ENCODE measurements at regions not wholly inside any gene's neighbourhood (a gene's known extent, or its start where the extent isn't known, plus 50 kb on each side); places are given as distances from the start of the nearest gene placed in this dataset.

GRCh38 chr10:131841661-131842139, 59.1 kb upstream of the PPP2R2D start:
- no peak overlapping the region for H3K27ac ChIP-seq
- H3K27me3 ChIP-seq, result no peaks in the 10 kb centered on the region
- no peak for TF ChIP-seq CTCF (IDR thresholded peaks at IDR 0.05)
- TF ChIP-seq POLR2A (IDR thresholded peaks at IDR 0.05), result no peak
- intact Hi-C loops (cut with DNase I), result no loop called here
- no peaks in the 10 kb centered on the region for H3K36me3 ChIP-seq
- DNase-seq, result no peak
- H3K9me3 ChIP-seq, result no peaks in the 10 kb centered on the region
- WGBS, 2 donors, result 83 to 87% methylated on average over 19 of the region's 19 CpGs
- no peaks in the 10 kb centered on the region for H3K4me1 ChIP-seq
- no peak overlapping the region for H3K4me3 ChIP-seq (replicated peaks in 1 of 3)

- TF ChIP-seq CTCF (IDR thresholded peaks at IDR 0.05), result no peak
- TF ChIP-seq POLR2A (IDR thresholded peaks at IDR 0.05), result no peak
- Histone ChIP-seq H3K4me3 (replicated peaks in 1 of 3) (no peak overlapping the region), H3K9me3 (no peaks in the 10 kb centered on the region), H3K4me1 (no peaks in the 10 kb centered on the region), H3K27ac (no peak overlapping the region), H3K27me3 (no peaks in the 10 kb centered on the region), H3K36me3 (no peaks in the 10 kb centered on the region)
- 74 to 92% methylated on average over 8 to 11 of the region's 14 CpGs for WGBS, 2 donors
- intact Hi-C loops (cut with DNase I), result no loop called here
- DNase-seq, result no peak
Observed at GRCh38 chr10:131842351-131843088, 58.3 kb upstream of the PPP2R2D start.

- WGBS, 2 donors, result 92 to 96% methylated on average over 6 of the region's 8 CpGs
- no peaks in the 10 kb centered on the region for H3K9me3 ChIP-seq
- no peak for DNase-seq
- no peak for TF ChIP-seq POLR2A (IDR thresholded peaks at IDR 0.05)
- TF ChIP-seq CTCF (IDR thresholded peaks at IDR 0.05), result no peak
- no peaks in the 10 kb centered on the region for H3K36me3 ChIP-seq
- no peaks in the 10 kb centered on the region for H3K27me3 ChIP-seq
- H3K4me3 ChIP-seq (replicated peaks in 1 of 3), result no peak overlapping the region
- H3K4me1 ChIP-seq, result no peaks in the 10 kb centered on the region
- intact Hi-C loops (cut with DNase I), result no loop called here
- H3K27ac ChIP-seq, result no peak overlapping the region
Observed at GRCh38 chr10:131843089-131843595, 57.7 kb upstream of the PPP2R2D start.

- TF ChIP-seq POLR2A (IDR thresholded peaks at IDR 0.05) (no peak), CTCF (IDR thresholded peaks at IDR 0.05) (no peak)
- no peak overlapping the region for H3K4me3 ChIP-seq (replicated peaks in 1 of 3)
- no peaks in the 10 kb centered on the region for H3K9me3 ChIP-seq
- no peak overlapping the region for H3K27ac ChIP-seq
- 96% methylated on average over 16 of the region's 16 CpGs; no CpG with 5 or more reads in 1 of the 2 donors for WGBS, 2 donors
- intact Hi-C loops (cut with DNase I), result no loop called here
- H3K27me3 ChIP-seq, result no peaks in the 10 kb centered on the region
- DNase-seq, result no peak
- H3K4me1 ChIP-seq, result no peaks in the 10 kb centered on the region
- H3K36me3 ChIP-seq, result no peaks in the 10 kb centered on the region
Observed at GRCh38 chr10:131843881-131844284, 56.9 kb upstream of the PPP2R2D start.

- Histone ChIP-seq H3K27me3 (no peaks in the 10 kb centered on the region), H3K36me3 (no peaks in the 10 kb centered on the region), H3K27ac (no peak overlapping the region), H3K4me1 (no peaks in the 10 kb centered on the region), H3K4me3 (replicated peaks in 1 of 3) (no peak overlapping the region), H3K9me3 (no peaks in the 10 kb centered on the region)
- TF ChIP-seq POLR2A (IDR thresholded peaks at IDR 0.05), result no peak
- no peak for TF ChIP-seq CTCF (IDR thresholded peaks at IDR 0.05)
- intact Hi-C loops (cut with DNase I), result no loop called here
- no peak for DNase-seq
- WGBS, 2 donors, result 92 to 93% methylated on average over 22 of the region's 22 CpGs
Observed at GRCh38 chr10:131844529-131845084, 56.2 kb upstream of the PPP2R2D start.

Measured in thyroid gland (tissue), 4 donors.